Activated CD8-positive, alpha-beta memory T cell treated with anti-CD3 and anti-CD28 coated beads, Interleukin-2, amount 10 ng/mL, durations not matched to agents 7 days and 5 days (primary cell): ENCODE measurements at regions not wholly inside any gene's neighbourhood (a gene's known extent, or its start where the extent isn't known, plus 50 kb on each side); places are given as distances from the start of the nearest gene placed in this dataset.
"Not testable (repeated sequence)": the region's sequence is repeated elsewhere in the genome, so short reads cannot be mapped to it uniquely, and the experiment has no call there.

ENCODE experiments used
- ATAC-seq: fragments of 150-1000 bp; cut with Tn5 transposase; one replicate; pipeline ENCODE4 v1.10.0; 2021; ENCODE audit warnings: moderate library complexity
- CTCF ChIA-PET: fragments of 350-600 bp; sonication (Branson Sonifier 250); formaldehyde crosslinking; loops from one replicate; lab custom pipeline; 2021; ENCODE audit warnings: antibody characterized with exemption; lab: Charles Lee
- DNase-seq: peaks from one replicate; pipeline ENCODE4 v3.0.0-alpha.2; 2020
- H3K27ac Mint-ChIP-seq: one replicate; pipeline ENCODE4 v1.8.0; 2021; ENCODE audit warnings: mild to moderate bottlenecking, mixed read lengths
- H3K27me3 Mint-ChIP-seq: one replicate; pipeline ENCODE4 v1.8.0; 2021; ENCODE audit warnings: mixed read lengths
- H3K36me3 Mint-ChIP-seq: one replicate; pipeline ENCODE4 v1.8.0; 2021; ENCODE audit warnings: mild to moderate bottlenecking, mixed read lengths
- H3K4me1 Mint-ChIP-seq: one replicate; pipeline ENCODE4 v1.8.0; 2021; ENCODE audit warnings: mixed read lengths
- H3K4me3 Mint-ChIP-seq: one replicate; pipeline ENCODE4 v1.8.0; 2021; ENCODE audit warnings: mild to moderate bottlenecking, moderate library complexity, mixed read lengths
- H3K9me3 Mint-ChIP-seq: one replicate; pipeline ENCODE4 v1.8.0; 2022; ENCODE audit warnings: low read depth, mixed read lengths

DNA sequence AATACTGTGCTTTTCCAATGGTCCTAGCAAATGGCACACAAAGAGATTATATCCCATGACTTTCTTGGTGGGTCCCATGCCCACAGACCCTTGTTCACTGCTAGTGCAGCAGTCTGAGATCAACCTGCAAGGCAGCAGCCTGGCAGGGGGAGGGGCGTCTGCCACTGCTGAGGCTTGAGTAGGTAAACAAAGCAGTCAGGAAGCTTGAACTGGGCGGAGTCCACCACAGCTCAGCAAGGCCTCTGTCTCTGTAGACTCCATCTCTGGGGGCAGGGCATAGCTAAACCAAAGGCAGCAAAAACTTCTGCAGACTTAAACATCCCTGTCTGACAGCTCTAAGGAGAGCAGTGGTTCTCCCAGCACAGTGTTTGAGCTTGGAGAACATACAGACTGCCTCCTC is 82.9 kb downstream of the ZNF737 start:
- H3K4me3 Mint-ChIP-seq, result no peak overlapping the region
- CTCF ChIA-PET, result no interaction called here
- no peaks in the 10 kb centered on the region for H3K27me3 Mint-ChIP-seq
- DNase-seq (no peak), ATAC-seq (no peak)
- peaks cover 17% of the 10 kb centered on the region for H3K9me3 Mint-ChIP-seq
- H3K36me3 Mint-ChIP-seq, result no peaks in the 10 kb centered on the region
- H3K4me1 Mint-ChIP-seq, result no peaks in the 10 kb centered on the region
- H3K27ac Mint-ChIP-seq, result no peak overlapping the region

GRCh38 chr19:20481736-20482135 is 83.8 kb downstream of the ZNF737 start:
- Mint-ChIP-seq H3K4me1 (no peaks in the 10 kb centered on the region), H3K4me3 (no peak overlapping the region), H3K27ac (no peak overlapping the region), H3K9me3 (peaks cover 17% of the 10 kb centered on the region), H3K36me3 (no peaks in the 10 kb centered on the region), H3K27me3 (no peaks in the 10 kb centered on the region)
- CTCF ChIA-PET, result no interaction called here
- no peak for DNase-seq
- ATAC-seq, result no peak

- Mint-ChIP-seq H3K27ac (no peak overlapping the region), H3K36me3 (no peaks in the 10 kb centered on the region), H3K9me3 (peaks cover 30% of the 10 kb centered on the region)
Observed at GRCh38 chr19:20479483-20479882, 86.1 kb downstream of the ZNF737 start.

DNA sequence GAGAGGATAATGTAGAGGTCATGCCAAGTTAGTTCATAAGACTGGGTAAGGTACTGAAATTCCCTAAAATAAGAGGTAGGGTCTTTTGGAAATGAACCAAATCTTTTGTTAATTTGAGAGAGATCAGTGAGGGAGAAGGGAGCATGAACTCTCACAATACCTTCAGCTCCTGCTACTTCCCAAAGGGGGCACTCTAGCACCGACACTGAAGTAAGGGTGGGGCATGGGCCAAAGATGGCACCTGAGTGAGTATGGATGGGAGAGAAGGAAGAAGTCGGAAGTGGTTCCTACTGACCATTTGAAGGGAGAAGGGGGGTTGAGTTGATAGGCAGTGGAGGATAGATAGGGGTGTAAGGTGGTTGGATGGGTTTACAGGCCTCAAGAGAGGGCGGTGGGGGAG is 86.6 kb downstream of the ZNF737 start:
- no peaks in the 10 kb centered on the region for H3K36me3 Mint-ChIP-seq
- peaks cover 32% of the 10 kb centered on the region for H3K9me3 Mint-ChIP-seq
- no peak overlapping the region for H3K4me3 Mint-ChIP-seq
- no peak overlapping the region for H3K27ac Mint-ChIP-seq
- CTCF ChIA-PET, result no interaction called here
- no peaks in the 10 kb centered on the region for H3K27me3 Mint-ChIP-seq
- ATAC-seq (no peak), DNase-seq (no peak)
- H3K4me1 Mint-ChIP-seq, result no peaks in the 10 kb centered on the region

More at GRCh38 chr19:20479483-20479882, 86.1 kb downstream of the ZNF737 start:
- no peak for DNase-seq
- Mint-ChIP-seq H3K4me3 (no peak overlapping the region), H3K4me1 (no peaks in the 10 kb centered on the region), H3K27me3 (no peaks in the 10 kb centered on the region)
- CTCF ChIA-PET, result no interaction called here
- no peak for ATAC-seq

- no peak overlapping the region for H3K27ac Mint-ChIP-seq
- DNase-seq, result no peak
- no peak for ATAC-seq
- no peaks in the 10 kb centered on the region for H3K4me1 Mint-ChIP-seq
- CTCF ChIA-PET, result no interaction called here
- no peaks in the 10 kb centered on the region for H3K27me3 Mint-ChIP-seq
- peaks cover 27% of the 10 kb centered on the region for H3K9me3 Mint-ChIP-seq
- no peak overlapping the region for H3K4me3 Mint-ChIP-seq
- no peaks in the 10 kb centered on the region for H3K36me3 Mint-ChIP-seq
Observed at GRCh38 chr19:20472854-20473253, 92.7 kb downstream of the ZNF737 start.

DNA sequence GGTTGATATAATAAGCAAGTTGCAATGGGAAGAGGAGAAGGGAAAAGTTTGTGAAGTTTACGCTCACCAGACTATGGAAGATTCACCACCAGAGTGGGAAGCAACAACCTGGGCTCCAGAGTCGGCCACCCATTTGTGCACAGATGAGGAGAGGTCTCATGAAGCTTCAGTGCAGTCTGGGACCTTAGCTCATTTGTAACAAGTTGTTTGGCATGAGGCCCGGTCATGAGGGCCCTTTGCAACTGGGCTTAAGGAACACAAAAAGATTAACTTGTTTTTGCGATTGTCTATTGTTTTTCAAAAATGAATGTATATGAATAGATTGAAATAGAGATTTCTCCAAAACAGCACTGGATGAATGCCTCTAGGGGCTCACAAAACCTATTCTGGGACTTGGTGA is 94.2 kb downstream of the ZNF737 start:
- CTCF ChIA-PET, result no interaction called here
- Mint-ChIP-seq H3K4me3 (no peak overlapping the region), H3K4me1 (no peaks in the 10 kb centered on the region)

GRCh38 chr19:20470345-20471135 is 95.0 kb downstream of the ZNF737 start:
- H3K4me3 Mint-ChIP-seq, result no peak overlapping the region
- H3K27ac Mint-ChIP-seq, result no peak overlapping the region
- CTCF ChIA-PET, result no interaction called here
- H3K9me3 Mint-ChIP-seq, result peaks cover 15% of the 10 kb centered on the region
- no peaks in the 10 kb centered on the region for H3K4me1 Mint-ChIP-seq
- ATAC-seq (no peak), DNase-seq (no peak)
- H3K27me3 Mint-ChIP-seq, result no peaks in the 10 kb centered on the region
- no peaks in the 10 kb centered on the region for H3K36me3 Mint-ChIP-seq

More for the DNA sequence above, 94.2 kb downstream of the ZNF737 start:
- Mint-ChIP-seq H3K9me3 (peaks cover 23% of the 10 kb centered on the region), H3K36me3 (no peaks in the 10 kb centered on the region), H3K27ac (no peak overlapping the region), H3K27me3 (no peaks in the 10 kb centered on the region)
- DNase-seq (no peak), ATAC-seq (no peak)

DNA sequence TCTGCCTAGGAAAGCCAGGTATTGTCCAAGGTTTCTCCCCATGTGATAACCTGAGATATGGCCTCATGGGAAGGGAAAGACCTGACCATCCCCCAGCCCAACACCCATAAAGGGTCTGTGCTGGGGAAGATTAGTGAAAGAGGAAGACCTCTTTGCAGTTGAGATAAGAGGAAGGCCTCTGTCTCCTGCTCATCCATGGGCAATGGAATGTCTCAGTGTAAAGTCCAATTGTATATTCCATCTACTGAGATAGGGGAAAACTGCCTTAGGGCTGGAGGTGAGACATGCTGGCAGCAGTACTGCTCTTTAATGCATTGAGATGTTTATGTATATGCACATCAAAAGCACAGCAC is 99.0 kb downstream of the ZNF737 start:
- H3K36me3 Mint-ChIP-seq, H3K27ac Mint-ChIP-seq, H3K4me1 Mint-ChIP-seq, H3K27me3 Mint-ChIP-seq, ATAC-seq, H3K9me3 Mint-ChIP-seq, DNase-seq, CTCF ChIA-PET, H3K4me3 Mint-ChIP-seq: not testable (repeated sequence)

DNA sequence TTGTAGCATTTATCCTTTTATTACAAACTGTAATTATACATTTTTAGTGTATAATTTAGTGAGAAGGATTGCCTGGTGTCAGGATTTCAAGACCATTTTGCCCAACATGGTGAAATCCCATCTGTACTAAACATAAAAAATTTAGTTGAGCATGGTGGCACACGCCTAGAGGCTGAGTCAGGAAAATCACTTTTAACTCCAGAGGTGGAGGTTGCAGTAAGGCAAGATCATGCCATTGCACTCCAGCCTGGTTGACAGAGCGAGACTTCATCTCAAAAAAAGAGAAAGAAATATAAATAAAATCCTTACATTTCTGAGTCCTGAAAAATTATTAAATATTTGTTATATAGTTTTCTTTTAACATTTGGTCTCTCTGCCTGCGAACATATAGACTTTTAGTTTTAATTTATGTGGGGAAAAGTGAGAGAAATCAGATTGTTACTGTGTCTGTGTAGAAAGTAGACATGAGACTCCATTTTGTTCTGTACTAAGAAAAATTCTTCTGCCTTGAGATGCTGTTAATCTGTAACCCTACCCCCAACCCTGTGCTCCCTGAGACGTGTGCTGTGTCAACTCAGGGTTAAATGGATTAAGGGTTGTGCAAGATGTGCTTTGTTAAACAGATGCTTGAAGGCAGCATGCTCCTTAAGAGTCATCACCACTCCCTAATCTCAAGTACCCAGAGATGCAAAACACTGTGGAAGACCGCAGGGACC is 99.5 kb downstream of the ZNF737 start:
- ATAC-seq, H3K27ac Mint-ChIP-seq, H3K4me3 Mint-ChIP-seq, DNase-seq, H3K9me3 Mint-ChIP-seq, CTCF ChIA-PET, H3K4me1 Mint-ChIP-seq, H3K36me3 Mint-ChIP-seq, H3K27me3 Mint-ChIP-seq: not testable (repeated sequence)

DNA sequence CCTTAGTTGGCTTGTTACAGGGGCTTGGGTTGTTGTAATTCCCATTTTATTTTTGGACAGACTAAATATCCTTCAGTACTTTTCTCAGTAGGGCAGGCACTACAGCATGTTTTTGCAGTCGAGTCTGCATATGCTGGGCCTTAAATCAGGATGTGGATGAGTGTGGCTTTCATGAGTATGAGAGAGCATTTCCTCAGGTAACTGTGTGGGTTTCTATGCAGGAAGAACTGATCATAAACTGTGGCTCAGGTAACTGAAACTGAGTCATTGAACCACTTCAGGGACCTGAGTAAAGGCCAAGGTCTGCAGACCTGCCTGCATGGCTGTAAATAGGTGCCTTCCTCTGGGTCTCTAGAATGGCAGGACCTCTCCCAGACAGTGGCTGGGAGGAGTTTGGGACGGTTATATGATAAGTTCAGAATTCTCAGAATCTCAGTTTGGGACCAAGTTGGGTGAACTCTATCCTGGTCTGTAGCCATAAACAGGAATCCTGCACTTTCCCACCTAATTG is 112.1 kb downstream of the ZNF737 start:
- DNase-seq (no peak), ATAC-seq (no peak)
- H3K9me3 Mint-ChIP-seq, result no peaks in the 10 kb centered on the region
- H3K27ac Mint-ChIP-seq, result no peak overlapping the region
- H3K4me3 Mint-ChIP-seq, result no peak overlapping the region
- CTCF ChIA-PET, result no interaction called here
- H3K27me3 Mint-ChIP-seq, result no peaks in the 10 kb centered on the region
- peaks cover 10% of the 10 kb centered on the region for H3K4me1 Mint-ChIP-seq
- no peaks in the 10 kb centered on the region for H3K36me3 Mint-ChIP-seq

DNA sequence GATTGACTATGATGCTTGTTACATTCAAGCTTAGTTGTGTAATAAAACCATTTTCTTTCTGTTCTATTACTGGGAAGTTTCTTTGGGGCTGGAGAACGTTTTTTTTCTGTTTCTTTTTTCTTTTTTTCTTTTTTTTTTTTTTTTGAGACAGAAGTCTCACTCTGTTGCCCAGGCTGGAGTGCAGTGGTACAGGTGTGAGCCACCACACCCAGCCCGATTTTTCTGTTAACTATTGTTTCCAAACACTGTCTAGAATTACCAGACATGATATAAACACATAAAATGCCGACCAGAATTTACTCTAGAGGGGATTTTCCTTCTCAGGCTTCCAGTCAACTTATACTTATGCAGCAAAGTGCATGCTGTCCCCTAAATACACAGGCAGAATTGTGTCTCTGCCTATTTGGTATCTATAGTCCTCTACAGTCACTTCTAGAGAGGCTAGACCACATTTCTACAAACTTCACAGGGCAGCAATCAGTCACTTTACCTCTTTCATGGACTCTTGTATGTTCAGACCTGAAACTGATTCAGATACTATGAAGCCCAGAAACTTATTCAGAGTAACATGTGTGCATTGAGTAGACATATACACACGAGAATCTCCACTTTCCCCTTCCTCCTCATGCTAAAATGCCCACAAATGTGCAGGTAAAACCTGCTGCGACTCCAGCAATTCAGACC is 121.2 kb downstream of the ZNF737 start:
- H3K9me3 Mint-ChIP-seq, result peaks cover 6% of the 10 kb centered on the region
- no peaks in the 10 kb centered on the region for H3K36me3 Mint-ChIP-seq
- peaks cover 1% of the 10 kb centered on the region for H3K4me1 Mint-ChIP-seq
- no peak for DNase-seq
- ATAC-seq, result no peak
- no peak overlapping the region for H3K27ac Mint-ChIP-seq
- CTCF ChIA-PET, result no interaction called here
- no peak overlapping the region for H3K4me3 Mint-ChIP-seq
- no peaks in the 10 kb centered on the region for H3K27me3 Mint-ChIP-seq

- ATAC-seq, H3K36me3 Mint-ChIP-seq, H3K9me3 Mint-ChIP-seq, H3K27ac Mint-ChIP-seq, H3K4me1 Mint-ChIP-seq, DNase-seq, CTCF ChIA-PET, H3K27me3 Mint-ChIP-seq, H3K4me3 Mint-ChIP-seq: not testable (repeated sequence)
Observed at GRCh38 chr19:20432266-20432842, 133.2 kb downstream of the ZNF737 start.

GRCh38 chr19:20431826-20432225 is 133.8 kb downstream of the ZNF737 start:
- H3K27me3 Mint-ChIP-seq, result no peaks in the 10 kb centered on the region
- no peak overlapping the region for H3K4me3 Mint-ChIP-seq
- no peak for ATAC-seq
- no peak for DNase-seq
- no peak overlapping the region for H3K27ac Mint-ChIP-seq
- CTCF ChIA-PET, result no interaction called here
- no peaks in the 10 kb centered on the region for H3K4me1 Mint-ChIP-seq
- peaks cover 4% of the 10 kb centered on the region for H3K9me3 Mint-ChIP-seq
- H3K36me3 Mint-ChIP-seq, result no peaks in the 10 kb centered on the region
